ENCODE measurements at regions not wholly inside any gene's neighbourhood (a gene's known extent, or its start where the extent isn't known, plus 50 kb on each side); places are given as distances from the start of the nearest gene placed in this dataset.

GRCh38 chr4:151862766-151863165, 102.0 kb upstream of the GATB start:
- Histone ChIP-seq H3K27ac (ENCODE audit: low read depth, low read length, poor library complexity, severe bottlenecking) (no peak overlapping the region), H3K79me2 (ENCODE audit: insufficient read depth, low read depth, low read length) (no peaks in the 10 kb centered on the region), H3K4me1 (ENCODE audit: insufficient read depth, low read length, poor library complexity, severe bottlenecking) (no peaks in the 10 kb centered on the region), H3K9me3 (ENCODE audit: low read length) (no peaks in the 10 kb centered on the region), H3K4me2 (ENCODE audit: low read length) (no peak overlapping the region), H3K36me3 (ENCODE audit: insufficient read depth, low read length) (no peaks in the 10 kb centered on the region), H2AFZ (ENCODE audit: low read length) (no peak overlapping the region), H4K20me1 (ENCODE audit: insufficient read depth, low read length) (no peaks in the 10 kb centered on the region), H3K9me2 (ENCODE audit: insufficient read depth, low read length) (no peaks in the 10 kb centered on the region), H3K4me3 (ENCODE audit: low read depth, low read length, poor library complexity, severe bottlenecking) (no peak overlapping the region)
- BruUV-seq (replicated peaks), result no TSS peak
- no peak for DNase-seq (ENCODE audit: low spot score)
- TF ChIP-seq EZH2phosphoT487 (IDR thresholded peaks at IDR 0.05; ENCODE audit: borderline replicate concordance, low read depth, low read length) (no peak), CTCF (conservative IDR thresholded peaks at IDR 0.05; ENCODE audit: low read length) (no peak)
- POLR2A ChIA-PET, result no interaction called here
- intact Hi-C loops (cut with micrococcal nuclease; ENCODE audit: unreplicated experiment), result no loop called here
- CTCF ChIA-PET (ENCODE audit: unreplicated experiment), result no interaction called here

- intact Hi-C loops (cut with micrococcal nuclease; ENCODE audit: unreplicated experiment), result no loop called here
- Histone ChIP-seq H3K4me2 (ENCODE audit: low read length) (no peak overlapping the region), H4K20me1 (ENCODE audit: insufficient read depth, low read length) (no peaks in the 10 kb centered on the region), H3K4me3 (ENCODE audit: low read depth, low read length, poor library complexity, severe bottlenecking) (no peak overlapping the region), H3K9me2 (ENCODE audit: insufficient read depth, low read length) (no peaks in the 10 kb centered on the region), H2AFZ (ENCODE audit: low read length) (no peak overlapping the region), H3K27ac (ENCODE audit: low read depth, low read length, poor library complexity, severe bottlenecking) (no peak overlapping the region), H3K36me3 (ENCODE audit: insufficient read depth, low read length) (no peaks in the 10 kb centered on the region), H3K4me1 (ENCODE audit: insufficient read depth, low read length, poor library complexity, severe bottlenecking) (no peaks in the 10 kb centered on the region), H3K79me2 (ENCODE audit: insufficient read depth, low read depth, low read length) (no peaks in the 10 kb centered on the region), H3K9me3 (ENCODE audit: low read length) (no peaks in the 10 kb centered on the region)
- TF ChIP-seq EZH2phosphoT487 (IDR thresholded peaks at IDR 0.05; ENCODE audit: borderline replicate concordance, low read depth, low read length) (no peak), CTCF (conservative IDR thresholded peaks at IDR 0.05; ENCODE audit: low read length) (no peak)
- CTCF ChIA-PET (ENCODE audit: unreplicated experiment), result interaction anchor here (0.6 kb wide), 1 partner anchor 493 kb away, joined by 3 read pairs; no protein-coding TSS in a partner anchor
- POLR2A ChIA-PET, result no interaction called here
- BruUV-seq (replicated peaks), result no TSS peak
- no peak for DNase-seq (ENCODE audit: low spot score)
Measured at GRCh38 chr4:151860561-151861093, 99.8 kb upstream of the GATB start.

- no TSS peak for BruUV-seq (replicated peaks)
- Histone ChIP-seq H3K4me1 (ENCODE audit: insufficient read depth, low read length, poor library complexity, severe bottlenecking) (no peaks in the 10 kb centered on the region), H3K36me3 (ENCODE audit: insufficient read depth, low read length) (no peaks in the 10 kb centered on the region), H3K27ac (ENCODE audit: low read depth, low read length, poor library complexity, severe bottlenecking) (no peak overlapping the region), H3K4me3 (ENCODE audit: low read depth, low read length, poor library complexity, severe bottlenecking) (no peak overlapping the region), H3K79me2 (ENCODE audit: insufficient read depth, low read depth, low read length) (no peaks in the 10 kb centered on the region), H3K9me3 (ENCODE audit: low read length) (no peaks in the 10 kb centered on the region), H3K4me2 (ENCODE audit: low read length) (no peak overlapping the region), H2AFZ (ENCODE audit: low read length) (no peak overlapping the region), H4K20me1 (ENCODE audit: insufficient read depth, low read length) (no peaks in the 10 kb centered on the region), H3K9me2 (ENCODE audit: insufficient read depth, low read length) (no peaks in the 10 kb centered on the region)
- CTCF ChIA-PET (ENCODE audit: unreplicated experiment), result no interaction called here
- no peak for DNase-seq (ENCODE audit: low spot score)
- TF ChIP-seq CTCF (conservative IDR thresholded peaks at IDR 0.05; ENCODE audit: low read length), result no peak
- no peak for TF ChIP-seq EZH2phosphoT487 (IDR thresholded peaks at IDR 0.05; ENCODE audit: borderline replicate concordance, low read depth, low read length)
- POLR2A ChIA-PET, result no interaction called here
- intact Hi-C loops (cut with micrococcal nuclease; ENCODE audit: unreplicated experiment), result no loop called here
Measured at GRCh38 chr4:151859641-151860040, 98.8 kb upstream of the GATB start.

All from OCI-LY7 (cell line).